Calu3 (cell line): ENCODE measurements at regions not wholly inside any gene's neighbourhood (a gene's known extent, or its start where the extent isn't known, plus 50 kb on each side); places are given as distances from the start of the nearest gene placed in this dataset.

ENCODE experiments used
- BruUV-seq: library from RNA; stranded (reverse); fragments of 400-500 nt; replicated peaks from 2 replicates; lab custom pipeline; 2021; lab: Mats Ljungman, UMichigan
- CTCF ChIA-PET: fragments of 300-600 bp; sonication (Branson Sonifier 250); formaldehyde crosslinking; loops from one replicate; lab custom pipeline; 2022; ENCODE audit warnings: antibody characterized with exemption; lab: Charles Lee
- DNase-seq: peaks from one replicate; pipeline ENCODE4 v3.0.0; 2022
- H3K27ac Mint-ChIP-seq: one replicate; pipeline ENCODE4 v1.8.0; 2022; ENCODE audit warnings: mixed read lengths; ENCODE audit not compliant: unreplicated experiment
- H3K27me3 Mint-ChIP-seq: one replicate; pipeline ENCODE4 v1.8.0; 2022; ENCODE audit warnings: mixed read lengths; ENCODE audit not compliant: unreplicated experiment
- H3K36me3 Mint-ChIP-seq: one replicate; pipeline ENCODE4 v1.8.0; 2022; ENCODE audit warnings: mild to moderate bottlenecking, moderate library complexity, mixed read lengths; ENCODE audit not compliant: insufficient read depth, unreplicated experiment
- H3K4me1 Mint-ChIP-seq: one replicate; pipeline ENCODE4 v1.8.0; 2022; ENCODE audit warnings: mild to moderate bottlenecking, low read depth, mixed read lengths; ENCODE audit not compliant: unreplicated experiment
- H3K4me3 Mint-ChIP-seq: one replicate; pipeline ENCODE4 v1.8.0; 2022; ENCODE audit warnings: mild to moderate bottlenecking, low read depth, moderate library complexity, mixed read lengths; ENCODE audit not compliant: unreplicated experiment
- H3K9me3 Mint-ChIP-seq: one replicate; pipeline ENCODE4 v1.8.0; 2022; ENCODE audit warnings: low read depth, mixed read lengths; ENCODE audit not compliant: unreplicated experiment
- intact Hi-C: fragments of 100-400 bp; cut with micrococcal nuclease; formaldehyde crosslinking; loops from one replicate; pipeline ENCODE4 v1.10.0; 2022; ENCODE audit not compliant: unreplicated experiment
- TF ChIP-seq, protein P1 (sequence below): fragments of 200-600 bp; IDR thresholded peaks from one replicate; pipeline ENCODE4 v1.8.0; 2022; ENCODE audit warnings: antibody characterized with exemption; ENCODE audit not compliant: unreplicated experiment

DNA sequence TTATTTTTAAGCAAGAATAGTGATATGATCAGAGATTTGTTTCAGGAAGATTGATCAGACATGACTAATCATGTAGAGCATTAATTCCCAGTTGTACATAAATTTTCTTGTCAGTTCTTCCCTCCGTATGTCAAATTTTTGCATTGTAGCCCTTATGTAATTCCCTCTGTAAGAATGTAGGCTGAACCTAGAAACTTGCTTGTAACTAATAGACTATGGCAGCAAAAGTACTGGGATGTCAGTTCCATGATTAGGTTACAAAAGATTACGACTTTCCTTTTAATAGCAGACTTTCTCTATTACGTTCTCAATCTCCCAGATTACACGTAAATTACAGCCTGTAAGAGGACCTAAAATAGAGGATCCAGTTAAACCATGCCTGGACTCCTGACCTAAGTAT, 79.4 kb upstream of the EPHA7 start:
- Mint-ChIP-seq H3K4me1 (no peaks in the 10 kb centered on the region), H3K9me3 (peaks cover 7% of the 10 kb centered on the region), H3K27me3 (no peaks in the 10 kb centered on the region), H3K4me3 (no peak overlapping the region), H3K36me3 (no peaks in the 10 kb centered on the region), H3K27ac (no peak overlapping the region)
- intact Hi-C loops: no loop called here
- BruUV-seq: no TSS peak
- CTCF ChIA-PET: no interaction called here
- DNase-seq: no peak
- TF ChIP-seq, protein P1, sequence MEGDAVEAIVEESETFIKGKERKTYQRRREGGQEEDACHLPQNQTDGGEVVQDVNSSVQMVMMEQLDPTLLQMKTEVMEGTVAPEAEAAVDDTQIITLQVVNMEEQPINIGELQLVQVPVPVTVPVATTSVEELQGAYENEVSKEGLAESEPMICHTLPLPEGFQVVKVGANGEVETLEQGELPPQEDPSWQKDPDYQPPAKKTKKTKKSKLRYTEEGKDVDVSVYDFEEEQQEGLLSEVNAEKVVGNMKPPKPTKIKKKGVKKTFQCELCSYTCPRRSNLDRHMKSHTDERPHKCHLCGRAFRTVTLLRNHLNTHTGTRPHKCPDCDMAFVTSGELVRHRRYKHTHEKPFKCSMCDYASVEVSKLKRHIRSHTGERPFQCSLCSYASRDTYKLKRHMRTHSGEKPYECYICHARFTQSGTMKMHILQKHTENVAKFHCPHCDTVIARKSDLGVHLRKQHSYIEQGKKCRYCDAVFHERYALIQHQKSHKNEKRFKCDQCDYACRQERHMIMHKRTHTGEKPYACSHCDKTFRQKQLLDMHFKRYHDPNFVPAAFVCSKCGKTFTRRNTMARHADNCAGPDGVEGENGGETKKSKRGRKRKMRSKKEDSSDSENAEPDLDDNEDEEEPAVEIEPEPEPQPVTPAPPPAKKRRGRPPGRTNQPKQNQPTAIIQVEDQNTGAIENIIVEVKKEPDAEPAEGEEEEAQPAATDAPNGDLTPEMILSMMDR: no peak

DNA sequence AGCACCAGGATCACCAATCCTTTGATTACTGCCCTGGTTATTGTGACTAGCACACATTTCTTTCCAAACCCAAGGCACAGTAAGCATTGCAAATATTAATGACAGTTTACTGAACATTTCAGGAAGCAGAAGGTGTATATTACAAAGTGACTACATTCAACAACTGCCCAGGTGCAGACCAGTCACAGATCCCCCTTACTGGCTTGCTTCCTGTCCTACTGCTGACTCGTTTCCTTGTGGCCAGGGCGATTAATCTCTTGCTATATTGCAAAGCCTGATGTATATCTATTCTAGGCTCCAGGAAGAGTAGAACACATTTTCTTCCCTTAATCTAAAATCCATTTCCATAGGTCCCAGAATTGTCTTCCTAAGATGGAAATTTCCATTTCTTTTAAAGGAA, 77.2 kb upstream of the EPHA7 start:
- Mint-ChIP-seq H3K9me3 (peaks cover 4% of the 10 kb centered on the region), H3K4me1 (no peaks in the 10 kb centered on the region), H3K27me3 (no peaks in the 10 kb centered on the region), H3K27ac (no peak overlapping the region), H3K36me3 (no peaks in the 10 kb centered on the region), H3K4me3 (no peak overlapping the region)
- no peak for DNase-seq
- no TSS peak for BruUV-seq
- CTCF ChIA-PET: no interaction called here
- intact Hi-C loops: no loop called here
- TF ChIP-seq, protein P1: no peak

DNA sequence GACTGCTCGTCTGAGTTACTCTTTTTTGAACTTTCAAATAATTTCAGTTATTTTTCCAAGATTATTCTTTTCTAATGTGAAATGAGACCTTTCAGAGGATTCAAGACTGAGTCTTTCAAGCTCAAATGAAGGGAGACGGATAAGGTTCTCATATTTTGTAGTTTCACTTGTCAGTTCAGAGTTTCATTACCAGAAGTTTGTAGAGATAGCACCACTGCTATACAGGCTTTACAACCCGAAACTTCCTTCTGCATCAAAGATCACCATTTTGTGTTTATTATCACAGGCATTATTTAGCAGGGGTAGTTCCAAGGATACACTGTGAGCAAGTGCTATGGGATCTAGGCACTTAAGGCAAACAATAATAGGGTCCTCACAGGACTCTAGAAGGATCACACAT, 74.7 kb upstream of the EPHA7 start:
- CTCF ChIA-PET: no interaction called here
- intact Hi-C loops: no loop called here
- H3K27ac Mint-ChIP-seq: no peak overlapping the region
- H3K9me3 Mint-ChIP-seq: no peaks in the 10 kb centered on the region
- no peak overlapping the region for H3K4me3 Mint-ChIP-seq
- TF ChIP-seq, protein P1: no peak
- H3K4me1 Mint-ChIP-seq: no peaks in the 10 kb centered on the region
- H3K36me3 Mint-ChIP-seq: no peaks in the 10 kb centered on the region
- no peak for DNase-seq
- no TSS peak for BruUV-seq
- no peaks in the 10 kb centered on the region for H3K27me3 Mint-ChIP-seq

DNA sequence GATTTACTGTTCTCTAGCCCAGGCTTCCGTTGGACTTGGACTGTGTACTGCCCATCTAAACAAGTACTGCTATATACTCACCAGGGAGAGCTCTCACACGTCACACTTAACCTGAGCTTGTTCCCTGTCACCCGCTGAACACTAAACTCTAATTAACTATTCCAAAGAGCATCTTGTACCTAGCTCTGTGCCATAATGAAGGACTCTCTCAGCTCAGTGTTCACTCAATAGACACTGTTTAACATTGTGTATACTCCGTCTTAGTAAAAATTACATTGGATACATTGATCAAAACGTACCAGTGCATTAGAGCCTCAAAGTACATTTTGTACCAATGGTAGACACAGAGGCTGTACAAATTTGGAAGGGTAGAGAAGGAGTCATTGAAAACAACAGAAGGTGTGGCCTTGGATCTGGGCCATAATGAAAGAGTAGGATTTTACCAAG, 55.4 kb upstream of the EPHA7 start:
- peaks cover 10% of the 10 kb centered on the region for H3K9me3 Mint-ChIP-seq
- CTCF ChIA-PET: no interaction called here
- no TSS peak for BruUV-seq
- H3K4me1 Mint-ChIP-seq: no peaks in the 10 kb centered on the region
- intact Hi-C loops: no loop called here
- DNase-seq: no peak
- no peaks in the 10 kb centered on the region for H3K36me3 Mint-ChIP-seq
- TF ChIP-seq, protein P1: no peak
- no peaks in the 10 kb centered on the region for H3K27me3 Mint-ChIP-seq
- H3K4me3 Mint-ChIP-seq: no peak overlapping the region
- no peak overlapping the region for H3K27ac Mint-ChIP-seq
